GM12878 (cell line): ENCODE measurements at regions not wholly inside any gene's neighbourhood (a gene's known extent, or its start where the extent isn't known, plus 50 kb on each side); places are given as distances from the start of the nearest gene placed in this dataset.

Source experiments
- ATAC-seq: fragments of 200-7000 bp; cut with Tn5 transposase; 3 replicates; pipeline ENCODE4 v1.9.1; 2020; ENCODE audit warnings: mild to moderate bottlenecking, moderate library complexity
- BruUV-seq: library from RNA; stranded (reverse); fragments of 400-500 nt; replicated peaks from 2 replicates; lab custom pipeline; 2021; lab: Mats Ljungman, UMichigan
- CTCF ChIA-PET: fragments of 300-600 bp; sonication (Branson Sonifier 250); formaldehyde crosslinking; extraction: SDS; loops from one replicate; lab custom pipeline; 2021; ENCODE audit warnings: inconsistent platforms; lab: Yijun Ruan, JAX
- POLR2A ChIA-PET: fragments of 350-600 bp; formaldehyde crosslinking; extraction: SDS; loops from one replicate; lab custom pipeline; 2021; ENCODE audit warnings: inconsistent platforms; lab: Charles Lee
- RAD21 ChIA-PET: fragments of 300-600 bp; sonication (Branson Sonifier 250); formaldehyde crosslinking; loops from one replicate; lab custom pipeline; 2023; ENCODE audit warnings: antibody characterized with exemption; ENCODE audit not compliant: unreplicated experiment; lab: Charles Lee
- SMC1A ChIA-PET: fragments of 300-600 bp; sonication (Branson Sonifier 250); formaldehyde crosslinking; loops from one replicate; lab custom pipeline; 2023; ENCODE audit not compliant: unreplicated experiment, uncharacterized antibody; lab: Charles Lee
- DNase-seq: peaks from one replicate; pipeline ENCODE4 v3.0.0-alpha.2; 2011; ENCODE audit warnings: low read depth, low spot score
- FAIRE-seq: peaks from 3 replicates; lab custom pipeline; 2011; peaks lifted over from hg19 to GRCh38; lab: Jason Lieb, UNC
- H2AFZ ChIP-seq: 2 replicates; pipeline ENCODE4 v1.6.0; 2011; ENCODE audit warnings: low read depth, low read length, control low read depth; ENCODE audit not compliant: control insufficient read depth
- H3K27ac ChIP-seq: 2 replicates; pipeline ENCODE4 v1.5.1; 2011; ENCODE audit warnings: control low read depth; ENCODE audit not compliant: control insufficient read depth, insufficient read depth
- H3K27me3 ChIP-seq, 2 experiments: replicated peaks in 1 of 2; 2 replicates each; pipeline versions ENCODE4 v1.6.0 to v1.6.1; 2011; ENCODE audit warnings: low read length in 1 of 2; ENCODE audit not compliant: control insufficient read depth in 2 of 2, insufficient read depth in 2 of 2
- H3K36me3 ChIP-seq, 2 experiments: 2 replicates each; pipeline ENCODE4 v1.5.1; 2011; ENCODE audit warnings: low read length in 1 of 2; ENCODE audit not compliant: control insufficient read depth in 2 of 2, insufficient read depth in 2 of 2
- H3K4me1 ChIP-seq: 2 replicates; pipeline ENCODE4 v1.6.1; 2011; ENCODE audit warnings: mild to moderate bottlenecking, low read length, moderate library complexity, mixed read lengths; ENCODE audit not compliant: control insufficient read depth, insufficient read depth
- H3K4me2 ChIP-seq: 2 replicates; pipeline ENCODE4 v1.6.0; 2011; ENCODE audit warnings: control low read depth; ENCODE audit not compliant: control insufficient read depth, insufficient read depth
- H3K4me3 ChIP-seq: fragments of 200-600 bp; sonication (generic); 2 replicates; pipeline ENCODE4 v1.5.1; 2016
- H3K79me2 ChIP-seq: 2 replicates; pipeline ENCODE4 v1.6.0; 2011; ENCODE audit warnings: low read length; ENCODE audit not compliant: control insufficient read depth, insufficient read depth
- H3K9ac ChIP-seq: 2 replicates; pipeline ENCODE4 v1.8.0; 2011; ENCODE audit warnings: low read length, control low read depth, mixed read lengths; ENCODE audit not compliant: control insufficient read depth, insufficient read depth
- H3K9me3 ChIP-seq: replicated peaks from 3 replicates; pipeline ENCODE4 v1.5.1; 2011; ENCODE audit warnings: mild to moderate bottlenecking, low read length; ENCODE audit not compliant: control insufficient read depth, insufficient read depth
- H4K20me1 ChIP-seq: 2 replicates; pipeline ENCODE4 v1.6.0; 2011; ENCODE audit not compliant: control insufficient read depth, insufficient read depth
- EGR1 ChIP-seq, 2 experiments: IDR thresholded peaks; 1 replicate in 1 of 2; 2 replicates in 1 of 2; pipeline ENCODE4 v1.6.1; 2011 to 2012; ENCODE audit warnings: low read depth in 2 of 2, low read length in 2 of 2, borderline replicate concordance in 1 of 2, mild to moderate bottlenecking in 1 of 2, moderate library complexity in 1 of 2
- IKZF2 ChIP-seq, 2 experiments: fragments of 450-650 bp; IDR thresholded peaks; 2 replicates each; pipeline ENCODE4 v1.6.1; 2017; ENCODE audit warnings: mild to moderate bottlenecking in 2 of 2, moderate library complexity in 2 of 2
- NFYA ChIP-seq: IDR thresholded peaks from 2 replicates; pipeline ENCODE4 v1.6.1; 2011; ENCODE audit warnings: low read depth, mild to moderate bottlenecking, low read length, improper control_type of control experiment, borderline replicate concordance
- NR2C2 ChIP-seq: IDR thresholded peaks from 2 replicates; pipeline ENCODE4 v1.6.1; 2011; ENCODE audit warnings: borderline replicate concordance, low read depth; ENCODE audit not compliant: control insufficient read depth, insufficient read length
- PKNOX1 ChIP-seq: fragments of 450-650 bp; IDR thresholded peaks from 2 replicates; pipeline ENCODE4 v1.6.1; 2016; ENCODE audit warnings: mild to moderate bottlenecking
- RBBP5 ChIP-seq: fragments of 200-600 bp; sonication (generic); conservative IDR thresholded peaks from 2 replicates; pipeline ENCODE4 v1.6.1; 2016
- SMARCA5 ChIP-seq: fragments of 450-650 bp; IDR thresholded peaks from 2 replicates; pipeline ENCODE4 v1.6.1; 2017; ENCODE audit warnings: mild to moderate bottlenecking
- YY1 ChIP-seq: IDR thresholded peaks from 2 replicates; pipeline ENCODE4 v1.6.1; 2011; ENCODE audit warnings: low read depth, mild to moderate bottlenecking, low read length
- ZNF24 ChIP-seq: fragments of 450-650 bp; IDR thresholded peaks from 2 replicates; pipeline ENCODE4 v1.6.1; 2017; ENCODE audit warnings: antibody characterized with exemption, mild to moderate bottlenecking
- ZNF592 ChIP-seq: fragments of 450-650 bp; IDR thresholded peaks from 2 replicates; pipeline ENCODE4 v1.6.1; 2017; ENCODE audit warnings: mild to moderate bottlenecking, moderate library complexity
- WGBS: methylation state at CpG from one replicate; pipeline ENCODE4 v1.1.6; 2016; ENCODE audit warnings: low lambda C conversion rate; ENCODE audit not compliant: insufficient replicate concordance, insufficient coverage; ENCODE audit errors: missing lambda C conversion rate; 5-methylcytosine and 5-hydroxymethylcytosine counted together
- in situ Hi-C: fragments of 300-500 bp; cut with MboI; formaldehyde crosslinking; loops from 9 replicates; pipeline ENCODE4 v1.14.3; 2018; ENCODE audit warnings: mixed read lengths
- intact Hi-C: fragments of 100-400 bp; cut with micrococcal nuclease; formaldehyde crosslinking; loops from one replicate; pipeline ENCODE4 v1.14.2; 2022; ENCODE audit not compliant: unreplicated experiment
- TF ChIP-seq, protein P1 (sequence below): IDR thresholded peaks from 2 replicates; pipeline ENCODE4 v1.6.1; 2011; ENCODE audit warnings: low read depth, mild to moderate bottlenecking, low read length, moderate library complexity, borderline replicate concordance; ENCODE audit errors: extremely low read depth

DNA sequence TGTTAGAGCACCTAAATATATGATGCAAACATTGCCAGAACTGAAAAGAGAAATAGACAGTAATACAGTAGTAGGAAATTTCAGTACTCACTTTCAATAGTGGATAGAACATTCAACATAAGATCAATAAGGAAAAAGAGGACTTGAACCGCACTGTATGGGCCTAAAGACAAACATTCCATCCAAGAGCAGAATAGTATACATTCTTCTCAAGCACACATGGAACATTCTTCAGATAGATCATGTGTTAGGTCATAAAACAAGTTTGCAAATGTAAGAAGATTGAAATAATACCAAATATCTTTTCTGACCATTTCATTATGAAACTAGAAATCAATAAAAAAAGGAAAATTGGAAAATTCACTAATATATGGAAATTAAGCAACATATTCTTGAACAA, 185.4 kb upstream of the FOXP2 start:
- RAD21 ChIA-PET: no interaction called here
- DNase-seq (no peak), FAIRE-seq (no peak), ATAC-seq (no peak)
- intact Hi-C loops (no loop called here), in situ Hi-C loops (no loop called here)
- Histone ChIP-seq H3K27me3 (no peaks in the 10 kb centered on the region), H3K9ac (no peak overlapping the region), H3K4me1 (no peaks in the 10 kb centered on the region), H3K27ac (no peak overlapping the region), H3K9me3 (no peaks in the 10 kb centered on the region), H4K20me1 (no peaks in the 10 kb centered on the region), H3K4me3 (no peak overlapping the region), H2AFZ (no peak overlapping the region), H3K36me3 (no peaks in the 10 kb centered on the region), H3K4me2 (no peak overlapping the region), H3K79me2 (no peaks in the 10 kb centered on the region)
- CTCF ChIA-PET: interaction anchor here (1.3 kb wide), 1 partner anchor 11 kb away, joined by 3 read pairs; no protein-coding TSS in a partner anchor
- WGBS: 12% methylated on average over 1 of the region's 1 CpG
- SMC1A ChIA-PET: no interaction called here
- no TSS peak for BruUV-seq
- TF ChIP-seq ZNF592 (no peak), NFYA (no peak), YY1 (no peak), IKZF2 (IDR thresholded peaks at IDR 0.05) (no peak), NR2C2 (no peak), EGR1 (IDR thresholded peaks at IDR 0.05; ENCODE audit: borderline replicate concordance in 1 of 2, low read depth in 2 of 2, low read length in 2 of 2) (no peak), SMARCA5 (no peak), PKNOX1 (no peak), RBBP5 (no peak), ZNF24 (no peak)
- TF ChIP-seq, protein P1, sequence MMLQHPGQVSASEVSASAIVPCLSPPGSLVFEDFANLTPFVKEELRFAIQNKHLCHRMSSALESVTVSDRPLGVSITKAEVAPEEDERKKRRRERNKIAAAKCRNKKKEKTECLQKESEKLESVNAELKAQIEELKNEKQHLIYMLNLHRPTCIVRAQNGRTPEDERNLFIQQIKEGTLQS: no peak
- POLR2A ChIA-PET: no interaction called here
